ENCODE measurements at regions not wholly inside any gene's neighbourhood (a gene's known extent, or its start where the extent isn't known, plus 50 kb on each side); places are given as distances from the start of the nearest gene placed in this dataset.
A peak's percentile ranks its signal among the peaks of the same experiment; 100 is the strongest.
"Not testable (repeated sequence)": the region's sequence is repeated elsewhere in the genome, so short reads cannot be mapped to it uniquely, and the experiment has no call there.

DNA sequence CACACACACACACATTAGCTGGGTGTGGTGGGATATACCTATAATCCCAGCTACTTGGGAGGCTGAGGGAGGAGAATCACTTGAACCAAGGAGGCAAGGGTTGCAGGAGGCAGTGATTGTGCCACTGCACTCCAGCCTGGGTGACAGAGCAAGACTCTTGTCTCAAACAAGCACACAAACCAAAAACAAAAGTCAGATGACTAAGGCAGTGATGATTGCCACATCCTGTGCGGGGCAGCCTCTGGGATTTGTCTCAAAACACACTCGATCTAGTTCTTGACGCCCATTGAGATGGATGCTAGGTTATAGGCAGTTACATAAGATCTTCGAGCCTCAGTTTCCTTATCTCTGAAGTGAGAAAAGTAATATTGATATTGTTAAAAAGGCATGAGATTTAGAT lies 57.8 kb upstream of the NBPF8 start:
- DNase-seq (ENCODE audit: low spot score), result not testable (repeated sequence)

DNA sequence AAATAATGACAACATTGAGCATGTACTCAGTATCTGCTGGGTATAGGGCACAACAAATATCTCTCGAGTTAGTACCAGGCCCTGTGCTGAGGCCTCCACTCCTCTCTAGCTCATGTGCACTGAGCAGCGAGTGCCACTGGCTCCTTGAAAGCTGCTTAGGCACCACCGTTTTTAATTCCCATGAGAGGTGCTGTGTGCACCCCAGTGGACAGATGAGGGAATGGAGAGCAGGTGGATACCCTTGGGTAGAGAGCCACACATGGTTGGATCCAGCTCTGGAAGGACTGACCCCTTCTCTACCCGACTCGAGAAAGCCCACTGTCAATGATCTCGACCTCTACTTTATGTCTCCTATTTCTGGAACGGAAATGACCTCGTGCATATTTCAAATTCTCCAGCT lies 58.7 kb upstream of the NBPF8 start:
- not testable (repeated sequence) for DNase-seq (ENCODE audit: low spot score)

DNA sequence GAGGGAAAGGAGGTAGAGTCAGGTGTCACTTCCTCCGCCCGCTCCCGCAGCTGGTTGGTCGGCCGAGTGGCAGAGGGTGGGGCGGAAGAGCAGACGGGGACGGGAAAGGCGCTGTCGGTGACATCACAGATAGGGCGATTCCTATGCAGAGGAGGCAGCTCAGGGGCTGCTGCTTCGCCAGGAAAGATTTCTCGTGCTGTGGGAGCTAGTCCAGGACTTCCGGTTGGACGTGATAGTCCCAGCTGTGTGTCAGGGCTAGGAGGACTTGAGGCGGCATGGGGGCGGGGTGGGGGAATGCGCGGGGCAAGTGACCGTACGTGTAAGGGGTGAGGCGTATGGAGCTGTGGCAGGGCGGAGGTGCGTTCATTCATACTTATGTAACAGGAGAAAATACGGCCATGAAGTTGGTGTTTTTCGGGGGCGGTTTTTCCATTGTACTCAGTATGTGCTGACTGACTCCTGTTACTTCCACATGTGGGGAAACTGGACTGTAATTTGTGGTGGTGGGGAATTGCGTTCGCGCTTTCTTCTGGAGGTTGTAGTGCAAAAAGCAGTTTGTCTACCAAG lies 60.1 kb upstream of the NBPF8 start:
- DNase-seq (ENCODE audit: low spot score), result peak; percentile 0

DNA sequence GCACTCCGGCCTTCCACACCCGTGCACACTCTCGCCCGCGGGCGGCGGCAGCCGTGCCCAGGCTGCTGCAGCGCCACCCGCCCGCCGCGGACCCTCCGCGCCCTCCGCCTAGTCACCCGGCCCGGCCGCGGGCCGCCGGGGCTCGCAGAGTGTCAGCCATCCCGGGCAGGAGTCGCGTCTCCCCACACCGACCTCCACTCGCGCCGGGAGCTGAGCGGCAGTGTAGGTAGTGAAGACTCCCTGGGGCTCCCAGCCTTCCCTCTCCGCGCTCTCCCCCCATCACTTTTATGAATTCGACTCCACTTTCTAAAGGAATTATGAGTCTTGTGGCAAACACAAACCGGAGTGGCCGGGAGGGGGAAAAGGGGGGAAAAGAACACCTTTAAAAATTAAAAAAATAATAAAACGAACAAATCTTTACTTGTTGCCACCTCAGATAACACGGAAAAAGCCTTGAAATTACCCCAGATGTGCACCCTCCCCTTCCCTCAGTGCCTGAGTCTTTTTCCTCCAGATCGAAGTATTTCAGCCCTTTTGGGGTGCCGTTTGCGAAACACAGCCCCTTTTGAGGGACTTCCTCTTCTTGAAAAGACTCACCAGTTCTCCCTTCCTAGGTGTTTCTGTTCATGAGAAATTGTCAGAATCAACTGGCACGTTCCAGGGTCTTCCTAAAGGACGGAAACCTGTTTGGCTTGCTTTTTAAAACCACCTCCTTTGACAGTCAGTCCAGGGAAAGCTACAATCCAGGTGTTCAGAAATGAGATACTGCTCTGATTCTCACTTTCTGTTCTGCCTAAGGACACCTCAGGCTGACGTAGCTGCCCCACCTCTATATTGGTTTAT lies 72.4 kb upstream of the NBPF8 start:
- DNase-seq (ENCODE audit: low spot score), result not testable (repeated sequence)

DNA sequence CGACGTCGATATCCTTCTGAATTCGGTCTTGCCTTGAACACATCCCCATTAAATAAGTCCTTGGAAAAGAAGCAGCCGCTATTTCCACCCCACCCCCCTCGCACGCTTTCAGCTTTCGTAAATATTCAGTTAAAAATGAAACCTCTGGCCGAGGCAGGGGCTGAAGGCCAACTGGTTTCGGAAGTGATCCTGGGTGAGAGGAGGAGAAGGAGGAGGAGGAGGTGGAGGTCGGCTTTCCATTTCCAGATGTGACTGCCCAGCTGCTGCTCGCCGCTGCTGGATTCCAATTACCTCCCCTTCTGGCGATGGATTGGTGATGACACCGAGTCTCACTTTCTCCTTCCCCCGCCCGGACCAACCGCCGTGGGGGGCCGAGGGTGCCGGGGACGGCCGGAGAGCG lies 73.1 kb upstream of the NBPF8 start:
- DNase-seq (ENCODE audit: low spot score), result not testable (repeated sequence)

DNA sequence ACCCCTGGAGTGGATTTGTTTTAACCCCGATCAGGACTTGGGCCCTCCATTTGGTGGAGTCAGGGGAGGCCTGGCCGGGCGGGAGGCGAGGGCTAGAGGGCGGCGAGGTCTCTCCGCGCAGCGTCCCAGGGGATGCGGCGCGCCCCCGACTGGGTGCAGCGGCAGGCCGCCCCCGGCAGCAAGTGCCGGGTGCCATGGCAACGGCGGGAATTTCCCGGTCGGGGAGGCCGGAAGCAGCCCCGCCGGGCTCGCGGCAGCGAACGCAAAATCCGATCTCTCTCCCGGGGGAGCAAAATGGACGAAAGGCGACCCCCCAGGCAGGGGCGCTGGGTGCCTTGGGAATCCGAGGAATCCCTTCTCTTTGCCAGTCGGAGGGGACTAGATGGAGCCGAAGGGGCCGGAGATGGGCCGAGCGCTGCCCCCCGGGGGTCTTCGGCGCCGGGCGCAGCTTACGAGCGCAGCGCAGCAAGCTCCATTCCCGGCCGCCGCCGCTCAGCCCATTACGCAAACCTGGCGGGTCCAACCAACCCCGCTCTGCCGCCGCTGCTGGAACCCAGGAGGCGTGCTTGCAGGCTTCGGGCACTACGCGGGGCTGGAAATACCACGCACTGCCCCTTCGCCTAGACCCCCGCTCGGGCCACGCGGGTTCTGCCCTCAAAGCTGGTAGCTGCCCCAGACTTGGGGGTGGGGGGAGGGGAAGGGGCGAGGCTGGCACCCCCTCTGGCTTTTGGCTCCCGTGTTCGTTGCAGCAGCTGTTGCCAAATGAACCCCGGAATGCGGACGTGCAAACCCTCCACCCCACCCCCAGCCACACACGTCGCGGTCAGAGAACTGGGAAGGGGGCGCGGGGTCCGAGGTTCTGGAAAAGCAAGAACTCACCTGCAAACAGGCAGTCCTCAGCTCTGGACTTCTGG lies 73.7 kb upstream of the NBPF8 start:
- DNase-seq (ENCODE audit: low spot score), result not testable (repeated sequence)

DNA sequence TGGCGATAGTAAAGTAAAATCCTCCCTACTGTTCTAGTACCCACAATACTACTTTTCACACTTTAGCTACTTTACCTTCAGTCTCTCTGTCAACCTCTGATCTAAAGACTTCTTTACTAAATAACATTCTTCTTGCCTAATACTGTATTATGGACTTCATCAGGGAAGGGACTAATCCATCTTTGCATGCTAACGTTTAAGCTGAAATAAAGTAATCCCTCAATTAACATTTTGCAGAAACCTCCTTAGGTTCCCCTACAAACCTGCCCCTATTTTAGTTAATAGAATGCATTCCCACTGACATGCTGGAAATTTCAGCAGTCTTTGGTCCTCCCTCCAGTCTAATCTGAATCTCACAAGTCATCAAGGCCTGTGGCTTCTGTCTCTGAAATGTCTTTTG lies 99.1 kb upstream of the NBPF8 start:
- not testable (repeated sequence) for DNase-seq (ENCODE audit: low spot score)

DNA sequence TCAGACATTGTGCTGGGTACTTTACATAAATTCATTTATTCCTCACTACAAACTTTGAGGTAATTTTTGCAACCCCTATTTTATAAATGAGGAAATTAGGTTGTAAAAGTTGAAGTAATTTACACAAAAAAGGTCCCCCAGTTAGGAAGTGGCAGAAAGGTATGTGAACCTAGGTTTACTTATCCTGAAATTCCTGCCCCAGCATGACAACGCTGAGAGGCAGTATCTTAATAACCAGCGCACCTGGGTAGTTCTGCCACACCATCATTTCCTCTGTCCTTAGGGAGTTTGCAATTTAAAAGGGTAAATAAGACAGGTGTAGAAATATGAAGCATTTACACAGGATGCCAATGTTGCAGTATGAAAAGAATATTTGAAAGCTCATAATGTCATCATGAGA lies 102.9 kb upstream of the NBPF8 start:
- DNase-seq (ENCODE audit: low spot score), result not testable (repeated sequence)

DNA sequence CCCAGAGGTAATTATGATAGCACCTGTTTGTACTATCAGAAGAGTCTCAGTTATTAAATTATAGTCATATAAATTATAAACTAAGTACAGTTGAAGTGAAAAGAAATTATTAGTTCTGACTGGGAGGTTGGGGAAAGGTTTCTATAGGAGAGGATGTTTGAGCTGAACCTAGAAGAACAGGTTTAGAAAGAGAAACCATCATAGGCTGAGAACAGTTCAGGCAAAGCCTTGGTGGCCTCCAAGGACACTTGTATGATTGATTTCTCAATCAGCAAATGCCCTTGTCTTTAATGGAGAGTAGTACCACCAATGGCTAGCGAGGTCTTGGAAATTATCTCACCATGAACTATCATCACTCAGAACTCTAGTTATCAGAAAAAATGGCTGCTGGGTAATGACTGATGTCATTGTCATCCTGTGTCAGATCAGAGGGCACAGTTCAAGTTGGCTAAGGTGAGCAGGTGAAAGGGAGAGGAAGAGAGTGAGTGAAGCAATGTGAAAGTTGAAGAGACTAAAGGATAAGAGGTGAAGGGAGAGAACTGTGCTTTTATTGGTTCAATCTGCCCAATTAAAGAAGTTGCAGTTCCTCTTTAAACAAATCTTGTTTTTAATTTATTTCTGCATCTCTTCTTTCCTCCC lies 105.8 kb upstream of the NBPF8 start:
- DNase-seq (ENCODE audit: low spot score), result not testable (repeated sequence)

DNA sequence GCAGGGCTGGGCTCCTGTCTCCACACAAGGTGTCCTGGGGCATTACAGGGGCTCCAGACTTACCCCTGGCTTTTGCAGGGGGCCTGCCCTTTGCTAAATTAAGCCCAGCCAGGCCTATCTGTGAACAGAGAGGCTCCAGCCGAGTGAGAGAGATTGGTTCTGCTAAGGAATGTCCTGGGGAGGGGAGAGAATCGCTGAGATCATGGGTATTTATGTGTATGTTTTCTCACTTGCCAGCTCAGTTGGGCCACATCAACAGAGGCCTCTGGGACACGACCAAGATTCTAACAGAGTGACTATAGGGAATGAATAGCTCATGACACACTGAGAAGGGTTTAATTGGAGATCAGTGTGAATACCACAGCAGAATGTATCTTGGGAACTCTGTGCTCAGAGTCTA lies 109.8 kb upstream of the NBPF8 start:
- not testable (repeated sequence) for DNase-seq (ENCODE audit: low spot score)

DNA sequence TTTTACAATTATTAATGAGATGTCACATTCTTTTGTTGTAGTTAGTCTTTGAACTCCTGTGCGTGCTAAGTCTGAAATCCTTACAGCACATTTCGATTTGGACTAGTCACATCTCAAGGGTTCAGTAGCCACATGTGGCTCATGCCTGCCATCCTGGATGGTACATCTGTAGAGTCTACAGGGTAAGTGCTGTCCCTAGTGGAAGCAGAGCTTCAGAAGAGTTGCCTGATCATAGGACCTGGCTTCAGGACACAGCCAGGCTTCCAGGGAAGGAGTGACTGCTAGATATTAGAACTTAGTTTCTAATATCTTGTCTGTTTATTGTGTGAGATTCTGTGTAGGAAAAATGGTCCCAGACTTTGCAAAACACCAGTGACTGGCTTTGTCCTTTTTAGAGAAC lies 110.5 kb upstream of the NBPF8 start:
- DNase-seq (ENCODE audit: low spot score), result not testable (repeated sequence)

DNA sequence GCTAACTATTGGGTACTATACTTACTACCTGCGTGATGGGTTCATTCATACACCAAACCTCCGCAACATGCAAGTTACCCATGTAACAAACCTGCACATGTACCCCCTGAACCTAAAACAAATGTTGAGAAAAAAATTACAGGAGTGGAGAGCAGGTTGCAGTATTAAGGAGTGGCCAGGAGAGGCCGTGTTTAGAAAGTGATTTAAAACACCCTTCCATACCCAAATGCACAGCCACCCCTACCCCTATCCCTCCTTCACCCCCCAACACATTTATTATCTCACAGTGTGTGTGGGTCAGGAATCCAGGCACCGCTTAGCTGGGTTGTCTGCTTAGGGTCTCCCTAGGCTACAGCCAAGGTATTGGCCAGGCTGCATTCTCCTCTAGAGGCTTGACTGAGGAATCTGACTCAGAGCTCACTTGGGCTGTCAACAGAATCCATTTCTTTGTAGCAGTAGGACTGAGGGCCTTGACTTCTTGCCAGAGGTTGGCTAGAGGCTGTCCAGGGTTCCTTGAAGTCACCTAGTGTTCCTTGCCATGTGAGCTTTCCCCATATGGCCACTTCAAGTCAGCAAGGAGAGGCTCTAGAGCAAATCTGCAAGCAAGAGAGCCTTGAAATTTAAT lies 115.3 kb upstream of the NBPF8 start:
- DNase-seq (ENCODE audit: low spot score), result not testable (repeated sequence)

DNA sequence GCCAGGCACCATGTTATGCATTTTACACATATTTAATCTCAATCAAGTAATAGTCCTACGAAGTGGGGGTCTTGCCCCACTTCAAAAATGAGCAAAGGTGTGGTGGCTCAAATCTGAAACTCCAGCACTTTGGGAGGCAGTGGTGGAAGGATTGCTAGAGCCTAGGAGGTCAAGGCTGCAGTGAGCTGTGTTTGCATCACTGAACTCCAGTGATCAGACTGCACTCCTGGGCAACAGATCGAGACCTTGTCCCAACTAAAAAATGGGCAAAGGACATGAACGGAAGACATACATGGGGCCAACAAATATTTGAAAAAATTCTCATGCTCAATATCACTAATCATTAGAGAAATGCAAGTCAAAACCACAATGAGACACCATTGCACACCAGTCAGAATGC lies 116.3 kb upstream of the NBPF8 start:
- not testable (repeated sequence) for DNase-seq (ENCODE audit: low spot score)

DNA sequence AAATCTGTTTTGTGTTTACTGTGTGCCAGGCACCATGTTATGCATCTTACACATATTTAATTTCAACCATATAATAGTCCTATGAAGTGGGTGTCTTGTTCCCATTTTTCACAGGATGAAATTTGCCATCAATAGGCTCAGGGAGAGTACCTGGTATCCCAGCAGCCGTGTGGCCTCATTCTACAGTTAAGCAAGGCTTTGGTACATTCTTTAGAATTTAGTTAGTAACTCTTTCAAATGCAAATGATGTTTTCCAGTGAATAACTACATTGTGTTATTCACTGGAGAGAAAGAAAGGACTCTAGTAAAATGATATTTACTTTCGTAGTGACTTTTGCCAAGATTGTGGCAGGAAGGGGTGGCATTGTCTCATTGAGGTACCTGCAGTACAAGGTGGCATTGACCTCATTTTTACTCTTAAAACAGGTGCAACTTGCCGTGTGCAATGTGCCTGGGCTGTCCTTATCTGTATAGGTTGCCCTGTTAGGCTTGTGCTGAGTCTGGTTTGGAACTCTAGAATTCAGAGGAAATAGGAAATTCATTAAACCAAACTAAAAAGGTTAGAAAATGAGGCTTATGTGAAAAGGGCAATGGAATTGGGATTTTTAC lies 117.4 kb upstream of the NBPF8 start:
- not testable (repeated sequence) for DNase-seq (ENCODE audit: low spot score)

DNA sequence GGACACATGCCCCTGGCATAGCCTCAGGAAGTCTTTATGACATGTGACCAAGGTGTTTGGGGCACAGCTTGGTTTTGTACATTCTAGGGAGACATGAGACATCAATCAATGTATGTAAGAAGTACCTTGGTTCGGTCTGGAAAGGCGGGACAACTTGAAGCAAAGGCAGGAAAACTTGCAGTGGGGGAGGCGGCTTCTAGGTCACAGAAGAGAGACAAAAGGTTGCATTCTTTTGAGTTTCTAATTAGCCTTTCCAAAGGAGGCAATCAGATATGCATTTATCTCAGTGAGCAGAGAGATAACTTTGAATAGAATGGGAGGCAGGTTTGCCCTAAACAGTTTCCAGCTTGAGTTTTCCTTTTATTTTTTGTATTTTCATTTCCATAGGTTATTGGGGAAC lies 113.8 kb upstream of the SEC22B start:
- DNase-seq (ENCODE audit: low spot score), result not testable (repeated sequence)

DNA sequence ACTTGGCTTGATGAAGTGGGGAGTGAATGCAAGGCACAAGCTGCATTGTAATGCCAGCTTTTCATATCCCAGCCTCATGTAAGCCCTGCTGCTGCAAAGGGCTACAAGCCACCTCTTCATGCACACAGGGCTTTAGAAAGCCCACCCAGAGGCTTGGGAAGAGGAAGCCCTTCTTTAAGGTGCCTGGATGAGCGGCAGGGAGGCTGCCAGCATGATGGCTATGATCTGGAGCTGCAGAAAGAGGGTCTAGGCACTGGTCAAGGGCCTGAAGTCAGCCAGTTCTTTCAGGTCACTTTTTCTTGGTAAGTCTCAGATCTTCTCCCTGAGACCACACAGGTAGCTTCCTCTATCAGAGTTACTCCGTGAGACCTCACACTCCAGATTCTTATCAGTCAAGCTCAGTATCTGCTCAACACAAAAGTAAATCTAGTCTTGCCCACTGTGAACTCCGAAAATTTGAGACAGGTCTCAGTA lies 113.3 kb upstream of the SEC22B start:
- DNase-seq (ENCODE audit: low spot score), result not testable (repeated sequence)

DNA sequence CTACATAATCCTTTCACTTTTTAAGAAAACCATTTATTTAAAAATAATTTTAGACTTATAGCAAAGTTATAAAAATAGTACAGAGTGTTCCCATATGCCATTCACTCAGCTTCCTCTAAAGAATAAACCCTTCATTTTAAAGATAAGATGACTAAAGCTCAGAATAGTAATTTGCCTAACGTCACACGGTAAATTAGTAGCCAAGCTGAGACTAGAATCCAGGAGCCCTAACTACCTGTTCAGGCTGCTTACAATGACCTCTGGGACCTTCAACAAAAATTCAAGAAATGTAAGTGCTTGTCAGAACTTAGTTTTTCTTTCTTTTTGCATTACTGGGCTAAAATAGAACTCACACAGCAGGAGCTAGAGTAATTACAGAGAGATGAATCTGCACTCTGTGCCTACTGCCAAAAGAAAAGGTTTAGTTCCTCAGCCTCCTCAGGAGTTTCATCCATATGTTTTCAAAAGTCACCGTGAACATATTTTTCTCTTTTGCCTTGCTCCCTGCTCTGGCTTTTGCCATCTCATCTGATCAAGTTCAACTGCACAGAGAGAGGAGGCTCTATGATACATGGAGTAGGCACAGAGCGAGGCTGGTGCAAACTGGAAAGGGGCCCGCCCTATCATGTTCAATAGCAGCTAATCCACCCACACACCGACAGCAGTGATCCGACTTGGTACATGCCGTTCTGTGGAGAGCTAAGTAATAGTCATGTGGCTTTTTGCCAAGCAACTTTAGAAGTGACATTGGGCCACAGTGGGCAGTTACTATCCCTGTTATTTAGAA lies 112.7 kb upstream of the SEC22B start:
- not testable (repeated sequence) for DNase-seq (ENCODE audit: low spot score)

DNA sequence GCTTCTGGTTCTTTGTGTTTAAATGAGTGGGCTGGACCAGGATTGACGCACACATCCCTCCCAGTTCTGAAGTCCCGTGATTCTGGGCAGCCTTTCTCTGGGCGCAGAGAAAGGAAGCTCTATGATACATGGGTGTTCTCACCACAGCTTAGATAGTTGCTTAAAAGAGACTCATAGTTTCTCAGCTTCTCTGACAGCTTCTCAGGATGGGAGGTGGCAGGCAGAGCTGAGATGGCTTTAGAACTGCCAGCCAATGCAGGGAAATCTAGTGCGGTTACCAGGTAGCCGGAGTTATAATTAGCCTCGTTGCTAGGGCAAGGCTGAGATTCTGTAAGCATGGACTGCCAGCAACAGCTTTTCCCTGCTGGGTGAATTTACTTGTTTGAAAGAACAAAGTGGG lies 111.8 kb upstream of the SEC22B start:
- not testable (repeated sequence) for DNase-seq (ENCODE audit: low spot score)

DNA sequence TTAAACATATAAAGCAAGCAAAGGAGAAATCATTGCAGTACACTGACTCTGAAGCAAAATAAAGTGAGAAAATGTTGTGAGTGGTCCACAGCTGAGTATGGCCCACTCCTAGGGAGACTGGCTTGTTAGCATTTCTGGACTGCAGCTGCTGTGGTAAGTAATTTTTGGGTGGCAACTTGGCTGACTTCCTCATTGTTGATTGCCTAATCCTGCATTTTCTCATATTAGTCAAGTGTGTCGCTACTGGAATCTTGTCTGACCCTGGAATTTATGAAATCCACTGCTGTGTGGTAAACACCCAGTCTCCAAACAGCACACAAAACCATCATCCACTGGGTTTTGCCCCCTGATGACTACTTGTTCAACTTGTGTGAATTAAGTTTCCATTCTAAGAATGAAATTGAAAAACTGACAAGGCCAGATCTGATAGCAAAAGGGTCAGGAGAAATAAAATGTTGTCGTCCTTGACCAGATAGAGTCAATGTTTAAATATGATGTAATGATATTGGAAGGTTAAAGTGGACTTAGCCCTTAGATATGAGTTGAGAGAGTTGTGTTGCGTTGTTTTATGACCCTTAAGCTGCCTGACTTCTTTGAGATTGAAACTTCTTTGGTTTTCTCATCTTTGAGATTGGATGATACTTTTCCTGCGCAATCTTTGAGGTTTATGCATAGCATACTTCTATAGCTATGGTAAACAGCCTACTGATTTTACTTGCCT lies 106.6 kb upstream of the SEC22B start:
- DNase-seq (ENCODE audit: low spot score), result not testable (repeated sequence)

DNA sequence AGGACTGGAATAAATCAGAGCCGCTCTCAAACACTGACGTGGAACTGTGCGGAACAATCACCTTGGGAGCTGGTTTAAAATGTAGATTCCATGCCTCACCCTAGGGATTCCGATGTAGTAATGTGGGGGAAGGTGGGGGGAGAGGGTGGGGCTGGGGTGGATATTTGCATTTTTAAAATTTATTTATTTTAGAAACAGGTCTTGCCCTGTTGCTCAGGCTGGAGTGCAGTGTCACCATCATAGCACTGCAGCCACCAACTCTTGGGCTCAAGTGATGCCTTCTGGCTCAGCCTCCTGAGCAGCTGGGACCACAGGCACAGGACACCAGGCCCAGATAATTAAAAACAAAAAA lies 101.9 kb upstream of the SEC22B start:
- not testable (repeated sequence) for DNase-seq (ENCODE audit: low spot score)

Measured in germinal center (tissue), 1 donor.